ENCODE measurements at regions not wholly inside any gene's neighbourhood (a gene's known extent, or its start where the extent isn't known, plus 50 kb on each side); places are given as distances from the start of the nearest gene placed in this dataset.

DNA sequence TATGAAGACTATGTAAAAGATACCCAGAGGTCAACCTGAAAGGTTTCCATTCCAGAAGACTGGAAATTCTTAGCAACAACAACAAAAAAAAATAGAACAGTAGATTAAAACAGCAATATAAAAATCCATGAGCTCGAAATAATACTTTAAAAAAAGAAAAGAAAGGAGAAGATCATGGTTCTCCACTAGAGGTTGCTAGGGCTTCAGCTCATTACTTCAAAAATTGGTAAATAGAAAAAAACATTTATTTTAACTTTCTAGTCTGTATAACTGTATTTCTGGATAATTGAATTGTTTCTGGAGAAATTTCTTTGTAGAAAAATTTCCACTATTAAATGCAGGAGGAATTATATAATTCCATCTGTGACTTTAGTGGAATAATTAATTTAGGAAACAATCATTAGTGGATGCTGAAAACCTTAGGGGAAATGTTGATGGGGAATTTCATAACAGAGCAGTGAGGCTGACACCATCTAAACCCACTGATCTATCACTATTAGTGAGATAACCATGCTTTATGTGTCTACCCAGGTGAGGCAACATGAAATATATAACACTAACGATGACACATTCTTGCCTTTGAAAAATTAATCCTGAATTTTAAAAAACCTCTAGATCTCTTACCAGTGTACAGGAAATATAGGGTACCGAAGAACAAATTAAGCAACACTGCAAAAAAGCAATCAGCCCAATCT lies 62.5 kb upstream of the SNRK start:
- H3K36me3 Mint-ChIP-seq (ENCODE audit: low read depth, unreplicated experiment) = peaks cover 6% of the 10 kb centered on the region
- H3K27me3 Mint-ChIP-seq (ENCODE audit: unreplicated experiment) = no peaks in the 10 kb centered on the region
- H3K9me3 Mint-ChIP-seq (ENCODE audit: unreplicated experiment) = no peaks in the 10 kb centered on the region
- peaks cover 3% of the 10 kb centered on the region for H3K4me1 Mint-ChIP-seq (ENCODE audit: unreplicated experiment)
- TF ChIP-seq, protein P1, sequence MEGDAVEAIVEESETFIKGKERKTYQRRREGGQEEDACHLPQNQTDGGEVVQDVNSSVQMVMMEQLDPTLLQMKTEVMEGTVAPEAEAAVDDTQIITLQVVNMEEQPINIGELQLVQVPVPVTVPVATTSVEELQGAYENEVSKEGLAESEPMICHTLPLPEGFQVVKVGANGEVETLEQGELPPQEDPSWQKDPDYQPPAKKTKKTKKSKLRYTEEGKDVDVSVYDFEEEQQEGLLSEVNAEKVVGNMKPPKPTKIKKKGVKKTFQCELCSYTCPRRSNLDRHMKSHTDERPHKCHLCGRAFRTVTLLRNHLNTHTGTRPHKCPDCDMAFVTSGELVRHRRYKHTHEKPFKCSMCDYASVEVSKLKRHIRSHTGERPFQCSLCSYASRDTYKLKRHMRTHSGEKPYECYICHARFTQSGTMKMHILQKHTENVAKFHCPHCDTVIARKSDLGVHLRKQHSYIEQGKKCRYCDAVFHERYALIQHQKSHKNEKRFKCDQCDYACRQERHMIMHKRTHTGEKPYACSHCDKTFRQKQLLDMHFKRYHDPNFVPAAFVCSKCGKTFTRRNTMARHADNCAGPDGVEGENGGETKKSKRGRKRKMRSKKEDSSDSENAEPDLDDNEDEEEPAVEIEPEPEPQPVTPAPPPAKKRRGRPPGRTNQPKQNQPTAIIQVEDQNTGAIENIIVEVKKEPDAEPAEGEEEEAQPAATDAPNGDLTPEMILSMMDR (IDR thresholded peaks at IDR 0.05; ENCODE audit: unreplicated experiment) = no peak
- H3K27ac Mint-ChIP-seq (ENCODE audit: unreplicated experiment) = no peak overlapping the region
- H3K4me3 Mint-ChIP-seq (ENCODE audit: unreplicated experiment) = no peak overlapping the region
- no peak for DNase-seq (ENCODE audit: low spot score)

DNA sequence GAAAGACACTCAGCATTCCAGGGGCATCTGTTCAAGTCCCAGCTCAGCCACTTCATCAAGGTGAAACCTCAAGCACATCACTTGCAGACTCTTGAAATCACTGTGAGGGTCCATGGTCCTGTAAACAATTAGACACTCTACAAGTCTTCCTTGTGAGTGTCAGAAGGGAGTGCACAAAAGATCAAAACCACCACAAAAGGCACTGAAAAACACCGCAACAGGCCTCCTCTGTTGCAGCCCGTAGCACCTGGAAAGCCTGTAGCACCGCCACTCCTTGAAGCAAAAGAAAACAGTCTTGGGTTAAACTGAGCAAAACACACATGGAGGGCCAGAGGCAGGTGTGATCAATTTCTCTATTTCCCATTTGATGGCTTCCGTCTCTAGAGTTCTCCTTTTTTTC lies 63.8 kb upstream of the SNRK start:
- TF ChIP-seq, protein P1 (IDR thresholded peaks at IDR 0.05; ENCODE audit: unreplicated experiment) = no peak
- Mint-ChIP-seq H3K4me1 (ENCODE audit: unreplicated experiment) (peaks cover 5% of the 10 kb centered on the region), H3K27ac (ENCODE audit: unreplicated experiment) (no peak overlapping the region), H3K9me3 (ENCODE audit: unreplicated experiment) (no peaks in the 10 kb centered on the region), H3K4me3 (ENCODE audit: unreplicated experiment) (no peak overlapping the region), H3K36me3 (ENCODE audit: low read depth, unreplicated experiment) (peaks cover 6% of the 10 kb centered on the region), H3K27me3 (ENCODE audit: unreplicated experiment) (no peaks in the 10 kb centered on the region)
- no peak for DNase-seq (ENCODE audit: low spot score)

DNA sequence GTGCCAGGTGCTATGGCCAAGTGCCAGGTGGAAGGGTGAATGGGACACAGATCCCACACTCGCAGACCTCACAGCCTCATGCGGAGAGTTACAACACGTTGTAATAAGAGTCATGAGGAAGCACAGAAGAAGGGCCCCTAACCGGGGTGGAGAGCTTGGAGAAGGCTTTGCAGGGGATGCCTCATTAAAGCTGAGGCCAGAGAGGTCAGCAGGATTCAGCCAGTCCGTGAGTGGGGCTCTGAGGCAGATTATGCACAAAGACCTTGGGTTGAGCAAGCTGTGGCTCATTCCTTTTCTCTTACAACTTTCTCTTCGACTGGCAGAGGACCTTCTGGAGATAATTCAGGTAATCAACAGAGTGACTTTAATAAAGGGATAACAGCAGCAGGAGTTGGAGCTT lies 65.3 kb upstream of the SNRK start:
- no peaks in the 10 kb centered on the region for H3K9me3 Mint-ChIP-seq (ENCODE audit: unreplicated experiment)
- no peak overlapping the region for H3K27ac Mint-ChIP-seq (ENCODE audit: unreplicated experiment)
- H3K4me1 Mint-ChIP-seq (ENCODE audit: unreplicated experiment) = peaks cover 10% of the 10 kb centered on the region
- no peaks in the 10 kb centered on the region for H3K36me3 Mint-ChIP-seq (ENCODE audit: low read depth, unreplicated experiment)
- H3K27me3 Mint-ChIP-seq (ENCODE audit: unreplicated experiment) = no peaks in the 10 kb centered on the region
- TF ChIP-seq, protein P1 (IDR thresholded peaks at IDR 0.05; ENCODE audit: unreplicated experiment) = no peak
- DNase-seq (ENCODE audit: low spot score) = no peak
- no peak overlapping the region for H3K4me3 Mint-ChIP-seq (ENCODE audit: unreplicated experiment)

DNA sequence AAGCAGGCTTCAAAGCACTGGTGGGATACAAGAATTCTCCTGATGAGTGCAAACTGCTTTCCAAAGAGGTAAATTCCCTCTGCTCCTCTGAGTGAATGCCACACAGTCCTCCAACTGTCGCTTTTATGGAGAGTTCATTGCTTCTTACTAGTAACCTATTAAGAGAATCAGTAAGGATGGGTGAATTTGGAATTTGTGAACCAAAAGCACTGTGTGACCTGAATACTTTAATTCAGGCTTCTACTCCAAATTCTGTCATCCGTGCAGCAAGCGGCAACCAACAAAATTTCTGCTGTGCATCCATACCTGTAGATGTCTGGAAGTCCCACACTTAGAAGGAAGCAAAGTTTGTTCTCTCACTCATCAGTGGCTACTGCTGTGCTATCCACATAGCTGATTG lies 66.7 kb upstream of the SNRK start:
- no peak for DNase-seq (ENCODE audit: low spot score)
- Mint-ChIP-seq H3K27me3 (ENCODE audit: unreplicated experiment) (no peaks in the 10 kb centered on the region), H3K27ac (ENCODE audit: unreplicated experiment) (no peak overlapping the region), H3K36me3 (ENCODE audit: low read depth, unreplicated experiment) (no peaks in the 10 kb centered on the region), H3K9me3 (ENCODE audit: unreplicated experiment) (no peaks in the 10 kb centered on the region), H3K4me3 (ENCODE audit: unreplicated experiment) (no peak overlapping the region), H3K4me1 (ENCODE audit: unreplicated experiment) (peaks cover 13% of the 10 kb centered on the region)
- TF ChIP-seq, protein P1 (IDR thresholded peaks at IDR 0.05; ENCODE audit: unreplicated experiment) = no peak

DNA sequence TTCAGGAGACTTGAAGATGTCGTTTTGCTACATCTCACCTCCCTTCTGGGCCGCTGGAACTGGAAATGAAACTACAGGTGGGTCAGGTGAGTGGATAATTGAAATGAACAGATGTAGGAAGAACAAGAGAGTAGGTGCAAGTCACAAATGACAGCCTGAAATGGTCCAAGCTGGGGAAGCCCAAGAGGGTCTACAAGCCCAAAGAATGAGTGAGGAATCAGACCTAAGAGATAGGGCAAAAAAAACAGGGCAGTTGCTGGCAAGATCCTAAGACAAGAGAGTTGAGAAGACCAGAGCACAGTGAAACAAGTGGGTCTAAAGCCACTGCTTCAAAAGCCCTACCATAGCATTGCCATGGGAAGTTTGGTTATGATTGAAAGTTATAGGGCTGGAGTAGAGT lies 67.4 kb upstream of the SNRK start:
- TF ChIP-seq, protein P1 (IDR thresholded peaks at IDR 0.05; ENCODE audit: unreplicated experiment) = no peak
- H3K36me3 Mint-ChIP-seq (ENCODE audit: low read depth, unreplicated experiment) = no peaks in the 10 kb centered on the region
- no peak overlapping the region for H3K4me3 Mint-ChIP-seq (ENCODE audit: unreplicated experiment)
- H3K4me1 Mint-ChIP-seq (ENCODE audit: unreplicated experiment) = peaks cover 10% of the 10 kb centered on the region
- no peaks in the 10 kb centered on the region for H3K9me3 Mint-ChIP-seq (ENCODE audit: unreplicated experiment)
- no peak for DNase-seq (ENCODE audit: low spot score)
- no peaks in the 10 kb centered on the region for H3K27me3 Mint-ChIP-seq (ENCODE audit: unreplicated experiment)
- no peak overlapping the region for H3K27ac Mint-ChIP-seq (ENCODE audit: unreplicated experiment)
